Transverse colon (tissue), 4 donors: ENCODE measurements at regions not wholly inside any gene's neighbourhood (a gene's known extent, or its start where the extent isn't known, plus 50 kb on each side); places are given as distances from the start of the nearest gene placed in this dataset.

Source experiments
- EP300 ChIP-seq: sonication (generic); formaldehyde crosslinking; IDR thresholded peaks from one replicate; pipeline ENCODE4 v1.6.1; 2017; ENCODE audit warnings: antibody characterized with exemption, low read depth
- POLR2AphosphoS5 ChIP-seq, 3 donors: sonication (generic); formaldehyde crosslinking; IDR thresholded peaks; one replicate each; pipeline ENCODE4 v1.6.1; 2016; ENCODE audit warnings: antibody characterized with exemption in 3 of 3
- TF ChIP-seq, protein P1 (sequence below), 5 experiments: fragments of 200-600 bp in 3 of 5; fragments of 450-650 bp in 2 of 5; sonication (generic) in 3 of 5; IDR thresholded peaks; 1 replicate in 2 of 5; 2 replicates in 3 of 5; pipeline ENCODE4 v1.5.1; 2016 to 2017; ENCODE audit warnings: antibody characterized with exemption in 5 of 5, inconsistent platforms in 3 of 5, mild to moderate bottlenecking in 2 of 5, moderate library complexity in 1 of 5

DNA sequence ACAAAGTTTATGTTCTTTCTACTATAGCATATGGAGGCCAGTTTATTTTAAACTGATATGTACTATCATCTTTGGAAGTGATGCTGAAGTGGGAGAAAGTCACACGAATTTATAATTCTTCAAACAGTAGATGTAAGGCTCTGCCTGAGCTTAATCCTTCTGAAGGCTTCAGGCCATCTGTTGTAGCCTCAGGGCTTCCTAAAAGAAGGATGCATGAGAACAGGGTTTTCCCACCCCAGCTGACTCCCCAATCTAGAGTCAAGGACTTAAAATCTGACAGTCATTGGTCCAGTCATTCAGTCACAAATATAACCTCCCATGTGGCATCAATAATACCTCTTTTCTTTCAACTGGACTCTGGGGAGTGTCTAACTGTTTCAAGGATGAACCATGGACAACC is 330.5 kb downstream of the KCNS3 start:
- TF ChIP-seq, protein P1, sequence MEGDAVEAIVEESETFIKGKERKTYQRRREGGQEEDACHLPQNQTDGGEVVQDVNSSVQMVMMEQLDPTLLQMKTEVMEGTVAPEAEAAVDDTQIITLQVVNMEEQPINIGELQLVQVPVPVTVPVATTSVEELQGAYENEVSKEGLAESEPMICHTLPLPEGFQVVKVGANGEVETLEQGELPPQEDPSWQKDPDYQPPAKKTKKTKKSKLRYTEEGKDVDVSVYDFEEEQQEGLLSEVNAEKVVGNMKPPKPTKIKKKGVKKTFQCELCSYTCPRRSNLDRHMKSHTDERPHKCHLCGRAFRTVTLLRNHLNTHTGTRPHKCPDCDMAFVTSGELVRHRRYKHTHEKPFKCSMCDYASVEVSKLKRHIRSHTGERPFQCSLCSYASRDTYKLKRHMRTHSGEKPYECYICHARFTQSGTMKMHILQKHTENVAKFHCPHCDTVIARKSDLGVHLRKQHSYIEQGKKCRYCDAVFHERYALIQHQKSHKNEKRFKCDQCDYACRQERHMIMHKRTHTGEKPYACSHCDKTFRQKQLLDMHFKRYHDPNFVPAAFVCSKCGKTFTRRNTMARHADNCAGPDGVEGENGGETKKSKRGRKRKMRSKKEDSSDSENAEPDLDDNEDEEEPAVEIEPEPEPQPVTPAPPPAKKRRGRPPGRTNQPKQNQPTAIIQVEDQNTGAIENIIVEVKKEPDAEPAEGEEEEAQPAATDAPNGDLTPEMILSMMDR (IDR thresholded peaks at IDR 0.05), result no peak
- no peak for TF ChIP-seq EP300
- no peak for TF ChIP-seq POLR2AphosphoS5 (IDR thresholded peaks at IDR 0.05)
